ENCODE measurements at regions not wholly inside any gene's neighbourhood (a gene's known extent, or its start where the extent isn't known, plus 50 kb on each side); places are given as distances from the start of the nearest gene placed in this dataset.

GRCh38 chr13:80502359-80502758, 161.4 kb upstream of the SPRY2 start:
- TF ChIP-seq CTCF (conservative IDR thresholded peaks at IDR 0.05) = no peak
- no peak for TF ChIP-seq ZFX (IDR thresholded peaks at IDR 0.05)
